DMS153 treated with DMSO at 0.1 percent for 48 hours (cell line): ENCODE measurements at regions not wholly inside any gene's neighbourhood (a gene's known extent, or its start where the extent isn't known, plus 50 kb on each side); places are given as distances from the start of the nearest gene placed in this dataset.
A peak's percentile ranks its signal among the peaks of the same experiment; 100 is the strongest.

Source experiments
- DNase-seq: peaks from one replicate; lab custom pipeline; 2025; ENCODE audit not compliant: unreplicated experiment; lab: John Stamatoyannopoulos, UW

DNA sequence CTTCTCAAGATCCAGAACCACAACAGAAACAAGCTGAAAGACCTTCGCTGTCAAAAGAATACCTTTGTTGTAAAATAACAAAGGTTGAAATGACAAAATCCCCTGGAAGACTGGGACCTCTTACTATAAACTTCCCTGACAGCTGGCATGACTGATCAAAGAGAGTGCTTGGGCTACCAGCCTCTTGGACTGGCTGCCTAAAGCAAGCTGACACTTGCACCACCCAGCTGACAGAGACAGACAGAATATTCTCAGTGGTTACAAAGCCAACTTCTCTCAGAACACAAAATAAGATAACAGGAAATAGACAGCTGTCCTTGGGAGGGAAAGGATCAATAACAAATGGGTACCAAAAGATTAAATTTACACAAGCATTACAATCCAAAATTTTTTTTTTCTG lies 241.7 kb upstream of the SPOCK3 start:
- no peak for DNase-seq

DNA sequence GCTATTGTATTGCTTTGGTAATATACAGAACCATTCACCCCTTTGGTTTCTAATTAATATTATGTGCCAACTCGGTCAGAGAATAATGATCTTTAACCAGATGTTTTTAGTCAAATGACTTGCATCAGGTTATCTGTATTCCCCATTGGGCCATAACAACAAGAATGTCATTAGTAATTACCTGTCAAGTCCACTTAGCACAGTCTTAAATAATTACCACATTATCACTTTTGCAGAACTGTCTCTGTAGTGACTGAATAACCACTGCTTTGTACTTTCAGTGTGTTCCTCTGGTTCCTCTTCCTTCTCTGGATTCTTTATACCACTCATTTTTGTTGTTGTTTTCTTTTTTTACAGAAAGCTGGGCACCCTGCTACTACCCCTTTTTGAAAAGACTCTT lies 257.7 kb upstream of the SPOCK3 start:
- DNase-seq, result no peak

DNA sequence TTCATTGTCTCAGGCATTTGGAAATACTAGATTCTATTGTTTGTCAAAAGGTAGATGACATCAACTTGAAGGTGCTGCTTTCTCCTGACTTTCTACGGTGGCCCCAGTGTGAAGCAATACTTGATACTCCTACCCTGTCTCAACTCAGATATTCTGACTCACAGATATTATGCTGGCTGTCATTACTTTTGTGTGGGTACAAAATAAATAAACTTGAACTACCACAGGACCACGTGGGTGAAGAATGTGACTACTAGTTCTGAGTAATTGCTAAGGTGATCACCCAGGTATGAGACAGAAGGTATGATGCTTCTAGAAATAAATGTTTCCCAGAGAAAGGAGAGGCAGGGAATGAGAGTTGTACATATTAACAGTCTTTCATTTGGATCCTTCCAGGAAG lies 275.3 kb upstream of the SPOCK3 start:
- no peak for DNase-seq

DNA sequence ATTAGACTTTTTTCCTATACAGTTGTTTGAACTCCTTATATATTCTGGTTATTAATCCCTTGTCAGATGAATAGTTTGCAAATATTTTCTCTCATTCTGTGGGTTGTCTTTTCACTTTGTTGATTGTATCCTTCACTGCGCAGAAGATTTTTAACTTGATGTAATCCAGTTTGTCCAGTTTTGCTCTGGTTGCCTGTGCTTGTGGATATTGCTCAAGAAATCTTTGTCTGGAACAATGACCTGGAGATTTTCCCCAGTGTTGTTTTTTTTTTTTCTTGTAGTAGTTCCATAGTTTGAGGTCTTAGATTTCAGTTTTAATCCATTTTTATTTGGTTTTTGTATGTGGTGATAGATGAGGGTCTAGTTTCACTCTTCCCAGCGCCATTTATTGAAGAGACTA lies 289.8 kb upstream of the SPOCK3 start:
- no peak for DNase-seq

GRCh38 chr4:167537761-167538160 lies 303.5 kb upstream of the SPOCK3 start:
- DNase-seq, result no peak

DNA sequence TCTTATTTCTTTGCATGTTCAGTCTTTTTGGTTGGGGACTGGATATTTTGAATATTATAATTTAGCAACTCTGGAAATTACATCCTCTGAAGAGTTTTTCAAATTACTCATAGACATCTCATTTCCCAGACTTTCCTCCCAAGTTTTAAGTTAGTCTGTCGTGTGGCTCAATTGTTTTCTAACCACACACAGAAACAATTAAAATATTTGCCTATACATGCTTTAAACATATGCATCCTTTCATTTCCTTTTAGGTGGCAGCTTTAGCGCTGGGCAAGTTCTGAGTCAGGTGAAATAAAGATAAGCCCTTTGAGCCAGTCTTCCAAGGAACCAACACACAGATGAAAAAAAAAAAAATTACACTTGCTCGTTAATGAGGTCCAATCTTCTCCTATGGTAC lies 307.0 kb upstream of the SPOCK3 start:
- DNase-seq, result no peak

DNA sequence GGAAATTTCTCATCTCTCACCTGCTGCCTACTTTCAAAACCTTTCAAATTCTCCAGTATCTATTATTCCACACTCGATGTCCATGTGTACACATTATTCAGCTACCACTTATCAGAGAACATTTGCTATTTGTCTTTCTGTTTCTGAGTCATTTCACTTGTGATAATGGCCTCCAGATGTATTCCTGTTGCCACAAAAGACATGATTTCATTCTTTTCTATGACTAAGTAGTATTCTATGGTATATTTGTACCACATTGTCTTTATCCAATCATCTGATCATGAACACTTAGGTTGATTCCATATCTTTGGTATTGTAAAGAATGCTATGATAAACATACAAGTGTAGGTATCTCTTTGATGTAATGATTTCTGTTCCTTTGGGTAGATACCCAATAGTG lies 310.1 kb upstream of the SPOCK3 start:
- no peak for DNase-seq

DNA sequence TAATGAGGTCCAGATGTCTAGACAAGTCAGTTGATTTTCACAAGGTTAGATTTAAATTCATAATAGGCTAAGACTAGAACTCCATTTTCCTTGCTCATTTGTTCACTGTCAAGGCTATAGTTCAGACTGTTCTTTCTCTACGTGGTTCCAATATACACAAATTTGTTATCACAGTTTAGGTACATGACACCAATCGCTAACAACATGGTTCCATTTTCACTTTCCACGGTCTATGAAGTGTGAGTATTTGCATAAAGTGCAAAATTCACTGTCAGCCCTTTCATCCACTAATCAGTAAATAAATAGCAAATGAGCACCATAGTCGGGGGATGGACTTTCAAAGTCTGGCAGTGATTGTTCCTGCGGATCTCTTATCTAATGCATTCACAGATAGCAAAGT lies 315.7 kb upstream of the SPOCK3 start:
- no peak for DNase-seq

GRCh38 chr4:167555338-167556022 lies 321.2 kb upstream of the SPOCK3 start:
- no peak for DNase-seq

- DNase-seq, result no peak
Measured at GRCh38 chr4:167578906-167579305, 344.6 kb upstream of the SPOCK3 start.

GRCh38 chr4:167581449-167581965 lies 347.2 kb upstream of the SPOCK3 start:
- DNase-seq, result no peak

- DNase-seq, result no peak
Measured at GRCh38 chr4:167587361-167587760, 353.1 kb upstream of the SPOCK3 start.

- no peak for DNase-seq
Measured at GRCh38 chr4:167595898-167596297, 361.6 kb upstream of the SPOCK3 start.

DNA sequence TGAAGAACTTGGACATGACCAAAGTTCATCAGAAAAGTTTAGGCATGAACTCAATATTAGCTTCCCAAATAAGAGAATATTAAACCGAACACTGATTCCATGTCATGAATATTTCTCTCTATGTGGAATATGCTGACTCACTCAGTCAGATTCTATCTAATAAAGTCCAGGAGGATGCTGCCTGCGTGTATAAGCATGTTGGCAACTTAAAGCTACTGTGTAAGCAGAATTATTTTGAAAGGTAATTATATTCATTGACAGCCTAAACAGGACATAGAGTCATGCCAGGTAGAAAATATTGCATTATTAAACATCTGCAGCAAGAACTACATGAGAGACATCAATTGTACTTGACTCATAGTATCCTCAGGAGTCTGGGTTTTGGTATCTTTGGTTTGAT lies 367.9 kb upstream of the SPOCK3 start:
- DNase-seq, result no peak

- no peak for DNase-seq
Measured at GRCh38 chr4:167606551-167606950, 372.3 kb upstream of the SPOCK3 start.

- no peak for DNase-seq
Measured at GRCh38 chr4:167613381-167613780, 379.1 kb upstream of the SPOCK3 start.

DNA sequence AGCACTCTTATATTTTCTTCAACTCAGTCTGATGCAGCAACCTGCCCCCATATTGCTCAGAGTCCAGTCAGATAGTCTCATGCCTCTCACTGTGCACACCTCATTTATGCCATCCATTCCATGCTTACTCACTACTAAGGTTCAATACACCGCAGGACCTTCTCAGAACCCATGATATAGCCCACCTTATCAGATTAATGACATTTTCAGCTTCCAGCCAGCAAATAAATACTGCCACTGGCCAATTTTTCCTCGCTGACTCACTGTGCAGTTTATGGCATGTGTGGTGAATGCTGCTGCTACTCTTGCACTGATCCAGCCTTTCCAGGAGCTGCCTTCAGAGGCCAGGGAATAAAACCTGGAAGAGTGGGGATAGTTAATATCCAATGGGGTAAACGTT lies 380.6 kb upstream of the SPOCK3 start:
- no peak for DNase-seq

- no peak for DNase-seq
Measured at GRCh38 chr4:167616476-167616875, 382.2 kb upstream of the SPOCK3 start.

DNA sequence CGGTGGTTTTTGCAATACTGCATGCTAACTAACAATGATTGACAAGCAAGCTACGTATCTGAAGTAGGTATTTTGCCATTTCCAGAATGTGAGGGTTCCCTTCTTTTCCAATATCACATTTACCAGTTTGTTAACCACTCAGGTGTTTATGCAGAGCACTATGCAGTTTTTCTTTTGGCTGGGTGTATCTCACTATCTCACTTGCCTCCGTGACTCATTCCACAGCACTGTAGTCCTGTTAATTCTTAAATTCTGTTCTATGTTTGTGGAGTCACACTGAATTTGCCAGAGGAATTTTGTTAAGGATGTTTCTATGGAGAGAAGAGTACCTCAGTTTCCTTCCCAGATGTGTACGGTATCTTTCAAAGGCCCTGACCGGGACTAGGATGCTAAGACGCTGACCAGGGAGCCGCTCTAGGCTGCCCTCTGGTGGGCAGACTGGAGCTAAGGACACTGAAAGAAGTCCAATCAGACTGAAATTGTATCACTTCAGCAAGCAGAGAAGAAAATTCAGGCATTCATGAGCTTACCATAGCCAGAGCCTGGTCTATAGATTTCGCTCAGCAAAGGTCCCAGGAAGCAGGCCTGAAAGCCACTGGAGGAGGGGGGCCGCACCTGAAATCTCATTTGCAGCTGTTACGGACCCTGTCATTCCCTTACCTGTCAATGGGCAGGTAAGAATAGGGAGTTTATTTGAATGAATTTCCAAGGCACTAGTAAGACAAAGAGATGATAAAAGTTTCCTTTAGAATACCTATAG lies 388.4 kb upstream of the SPOCK3 start:
- peak; percentile 10 for DNase-seq

- DNase-seq, result no peak
Measured at GRCh38 chr4:167623241-167623572, 388.9 kb upstream of the SPOCK3 start.

- no peak for DNase-seq
Measured at GRCh38 chr4:167629272-167629671, 395.0 kb upstream of the SPOCK3 start.

- no peak for DNase-seq
Measured at GRCh38 chr4:167642250-167642649, 408.0 kb upstream of the SPOCK3 start.

DNA sequence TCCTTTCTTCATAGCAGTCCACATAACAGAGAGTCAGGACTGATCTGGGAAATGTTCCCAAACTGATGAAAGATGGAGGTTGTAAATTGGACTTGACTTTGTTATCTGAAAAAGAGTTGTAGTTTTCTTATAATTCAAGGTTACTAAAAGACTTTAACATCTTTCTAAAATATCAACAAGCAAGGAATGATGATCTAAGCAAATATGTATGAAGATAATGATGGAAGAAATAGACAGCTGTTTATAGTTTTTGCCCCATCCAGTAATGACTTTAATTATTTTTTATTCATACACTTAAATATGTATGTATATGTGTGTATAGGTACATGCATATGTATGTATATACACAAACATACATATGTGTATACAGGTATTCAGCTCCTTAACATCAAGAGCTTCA lies 411.1 kb upstream of the SPOCK3 start:
- no peak for DNase-seq
